T-helper 2 cell treated with Interferon-gamma antibody and Interleukin-4, amounts not matched to agents 5 μg/mL and 100 μg/mL, for 36 hours (primary cell): ENCODE measurements at regions not wholly inside any gene's neighbourhood (a gene's known extent, or its start where the extent isn't known, plus 50 kb on each side); places are given as distances from the start of the nearest gene placed in this dataset.

Source experiments
- DNase-seq: peaks from one replicate; pipeline ENCODE4 v3.0.0; 2021; ENCODE audit warnings: low spot score
- H3K27ac Mint-ChIP-seq: one replicate; pipeline ENCODE4 v1.8.0; 2021; ENCODE audit warnings: mild to moderate bottlenecking, mixed read lengths
- H3K27me3 Mint-ChIP-seq: one replicate; pipeline ENCODE4 v1.8.0; 2021; ENCODE audit warnings: low read depth, mixed read lengths
- H3K36me3 Mint-ChIP-seq: one replicate; pipeline ENCODE4 v1.8.0; 2021; ENCODE audit warnings: low read depth, mixed read lengths
- H3K4me1 Mint-ChIP-seq: one replicate; pipeline ENCODE4 v1.8.0; 2021; ENCODE audit warnings: low read depth, mixed read lengths
- H3K4me3 Mint-ChIP-seq: one replicate; pipeline ENCODE4 v1.8.0; 2022; ENCODE audit warnings: mild to moderate bottlenecking, moderate library complexity, mixed read lengths
- H3K9me3 Mint-ChIP-seq: one replicate; pipeline ENCODE4 v1.8.0; 2021; ENCODE audit warnings: mixed read lengths

- Mint-ChIP-seq H3K27ac (no peak overlapping the region), H3K27me3 (peaks cover 41% of the 10 kb centered on the region), H3K36me3 (no peaks in the 10 kb centered on the region), H3K4me1 (peaks cover 5% of the 10 kb centered on the region), H3K4me3 (no peak overlapping the region), H3K9me3 (no peaks in the 10 kb centered on the region)
- DNase-seq = no peak
Observed at GRCh38 chr15:99921101-99921500, 187.9 kb upstream of the LYSMD4 start.

- H3K27me3 Mint-ChIP-seq = peaks cover 24% of the 10 kb centered on the region
- no peaks in the 10 kb centered on the region for H3K4me1 Mint-ChIP-seq
- H3K9me3 Mint-ChIP-seq = no peaks in the 10 kb centered on the region
Observed at GRCh38 chr15:99918072-99918471, 184.8 kb upstream of the LYSMD4 start.

GRCh38 chr15:99917252-99917651 is 184.0 kb upstream of the LYSMD4 start:
- H3K4me1 Mint-ChIP-seq = no peaks in the 10 kb centered on the region
- DNase-seq = no peak

More at GRCh38 chr15:99918072-99918471, 184.8 kb upstream of the LYSMD4 start:
- Mint-ChIP-seq H3K27ac (no peak overlapping the region), H3K4me3 (no peak overlapping the region), H3K36me3 (no peaks in the 10 kb centered on the region)
- no peak for DNase-seq

GRCh38 chr15:99916668-99917223 is 183.5 kb upstream of the LYSMD4 start:
- Mint-ChIP-seq H3K36me3 (no peaks in the 10 kb centered on the region), H3K27ac (no peak overlapping the region), H3K4me1 (no peaks in the 10 kb centered on the region), H3K9me3 (no peaks in the 10 kb centered on the region), H3K4me3 (no peak overlapping the region), H3K27me3 (peaks cover 15% of the 10 kb centered on the region)
- DNase-seq = no peak

More at GRCh38 chr15:99917252-99917651, 184.0 kb upstream of the LYSMD4 start:
- H3K9me3 Mint-ChIP-seq = no peaks in the 10 kb centered on the region
- peaks cover 20% of the 10 kb centered on the region for H3K27me3 Mint-ChIP-seq
- no peak overlapping the region for H3K27ac Mint-ChIP-seq
- no peaks in the 10 kb centered on the region for H3K36me3 Mint-ChIP-seq
- H3K4me3 Mint-ChIP-seq = no peak overlapping the region

DNA sequence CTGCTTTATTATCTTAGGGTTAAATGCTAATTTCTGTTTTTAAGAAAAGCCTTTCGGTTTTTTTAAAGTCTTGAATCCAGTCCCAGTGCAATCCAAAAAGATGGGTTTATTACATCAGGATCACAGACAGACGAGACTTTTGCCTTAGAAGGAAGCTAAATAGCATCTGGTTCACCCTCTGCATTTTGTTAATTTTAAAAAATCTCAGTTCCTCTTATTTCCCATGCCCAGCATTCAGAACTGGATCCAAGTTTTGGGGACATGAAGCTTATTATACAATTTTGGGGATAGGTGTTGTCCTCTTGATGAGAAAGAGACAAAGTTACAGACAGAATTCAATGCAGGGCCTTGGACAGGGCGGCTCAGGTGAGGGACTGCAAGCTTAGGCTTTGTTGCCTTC is 181.5 kb upstream of the LYSMD4 start:
- Mint-ChIP-seq H3K9me3 (no peaks in the 10 kb centered on the region), H3K4me1 (no peaks in the 10 kb centered on the region), H3K4me3 (no peak overlapping the region), H3K27me3 (peaks cover 3% of the 10 kb centered on the region), H3K27ac (no peak overlapping the region), H3K36me3 (no peaks in the 10 kb centered on the region)
- DNase-seq = no peak

- Mint-ChIP-seq H3K27ac (no peak overlapping the region), H3K4me1 (no peaks in the 10 kb centered on the region), H3K27me3 (no peaks in the 10 kb centered on the region), H3K4me3 (no peak overlapping the region), H3K9me3 (no peaks in the 10 kb centered on the region), H3K36me3 (no peaks in the 10 kb centered on the region)
- DNase-seq = no peak
Observed at GRCh38 chr15:99911816-99912215, 178.6 kb upstream of the LYSMD4 start.

DNA sequence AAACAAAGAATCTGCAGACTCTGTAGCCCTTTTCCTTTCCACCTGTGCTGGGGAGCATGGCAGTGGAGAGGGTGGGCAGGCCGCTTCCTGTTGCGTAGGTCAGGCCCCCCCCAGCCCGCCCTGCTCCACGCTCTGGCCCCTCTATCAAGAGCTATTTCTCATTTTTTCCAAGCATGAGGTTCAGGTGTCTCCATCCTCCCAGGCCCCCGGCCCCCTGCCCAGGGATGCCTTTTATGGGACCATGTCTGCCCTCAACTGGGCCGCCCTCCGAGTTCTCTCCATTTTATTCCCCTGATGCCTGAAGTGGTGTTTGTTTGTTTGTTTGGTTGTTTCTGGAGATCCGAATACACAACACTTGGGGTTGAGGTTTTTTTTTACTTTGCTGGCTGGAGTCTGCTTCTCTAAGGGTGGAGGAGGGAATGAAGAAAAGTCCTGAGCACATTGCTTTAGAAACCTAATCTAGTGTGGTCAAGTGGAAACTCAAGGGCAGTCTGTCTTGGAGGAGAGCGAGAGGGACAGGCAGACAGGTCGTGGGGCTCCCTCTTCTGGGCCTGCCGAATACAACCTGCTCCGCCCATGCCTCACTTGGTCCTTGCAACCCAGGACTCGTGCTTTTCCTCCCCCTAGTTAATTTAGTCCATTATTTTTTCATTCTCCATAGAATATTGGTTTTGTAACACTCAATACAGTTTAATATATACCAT is 176.5 kb upstream of the LYSMD4 start:
- Mint-ChIP-seq H3K4me1 (no peaks in the 10 kb centered on the region), H3K4me3 (no peak overlapping the region), H3K9me3 (no peaks in the 10 kb centered on the region), H3K27me3 (no peaks in the 10 kb centered on the region), H3K36me3 (no peaks in the 10 kb centered on the region), H3K27ac (no peak overlapping the region)
- DNase-seq = no peak

DNA sequence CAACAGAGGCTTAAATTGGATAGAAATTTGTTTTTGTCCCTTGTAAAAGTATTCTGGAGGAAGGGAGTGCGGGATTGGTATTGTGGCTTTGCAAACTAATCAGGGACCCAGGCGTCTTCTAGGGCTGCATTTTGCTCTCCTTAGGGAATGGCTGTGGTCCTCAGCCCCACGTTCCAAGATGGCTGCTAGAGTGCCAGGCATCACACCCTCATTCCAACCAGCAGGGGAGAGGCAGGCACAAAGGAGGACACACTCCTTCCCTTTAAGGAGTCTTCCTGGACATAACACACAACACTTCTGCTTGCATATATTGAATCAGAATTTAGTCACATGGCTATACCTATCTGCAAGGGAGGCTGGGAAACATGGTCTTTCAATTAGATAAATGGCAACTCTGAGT is 174.5 kb upstream of the LYSMD4 start:
- Mint-ChIP-seq H3K27me3 (no peaks in the 10 kb centered on the region), H3K36me3 (no peaks in the 10 kb centered on the region), H3K4me1 (no peaks in the 10 kb centered on the region), H3K9me3 (no peaks in the 10 kb centered on the region), H3K4me3 (no peak overlapping the region), H3K27ac (no peak overlapping the region)
- no peak for DNase-seq

GRCh38 chr15:99906793-99907192 is 173.6 kb upstream of the LYSMD4 start:
- DNase-seq = no peak
- Mint-ChIP-seq H3K27me3 (no peaks in the 10 kb centered on the region), H3K4me3 (no peak overlapping the region), H3K36me3 (no peaks in the 10 kb centered on the region), H3K9me3 (no peaks in the 10 kb centered on the region), H3K27ac (no peak overlapping the region), H3K4me1 (peaks cover 5% of the 10 kb centered on the region)

- H3K27me3 Mint-ChIP-seq = no peaks in the 10 kb centered on the region
- no peak overlapping the region for H3K27ac Mint-ChIP-seq
- H3K4me3 Mint-ChIP-seq = no peak overlapping the region
- DNase-seq = no peak
- H3K36me3 Mint-ChIP-seq = no peaks in the 10 kb centered on the region
- H3K9me3 Mint-ChIP-seq = no peaks in the 10 kb centered on the region
- peaks cover 5% of the 10 kb centered on the region for H3K4me1 Mint-ChIP-seq
Observed at GRCh38 chr15:99906311-99906710, 173.1 kb upstream of the LYSMD4 start.

DNA sequence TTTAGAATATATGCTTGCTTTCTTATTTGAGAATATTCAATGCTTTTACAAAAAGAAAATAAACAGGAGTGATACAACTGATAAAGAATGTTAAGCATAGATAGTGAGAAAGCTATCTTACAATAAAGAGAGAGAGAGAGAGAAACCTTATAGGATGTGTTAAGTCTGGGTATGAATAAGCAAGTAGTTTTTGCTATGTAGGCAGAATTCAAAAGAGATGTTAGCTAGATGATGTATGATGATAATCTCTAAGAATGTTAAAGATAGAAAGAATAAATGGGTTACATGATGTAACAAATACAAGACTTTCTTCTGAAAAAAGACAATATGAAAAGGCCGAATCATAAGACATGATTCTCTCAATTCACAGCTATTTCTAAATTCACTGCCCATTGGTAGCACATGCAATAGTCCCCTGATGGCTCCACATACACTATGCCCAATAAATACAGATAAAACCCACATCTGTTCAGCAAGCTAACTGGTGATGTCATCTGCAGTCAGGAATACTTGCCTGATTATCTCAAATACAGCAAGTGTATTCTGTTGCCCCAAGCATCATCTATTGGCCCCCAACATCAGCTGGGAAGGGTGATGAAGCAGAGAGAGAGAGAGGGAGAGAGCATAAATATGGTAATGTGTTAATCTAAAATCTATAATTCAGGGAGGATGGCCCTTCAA is 169.2 kb upstream of the LYSMD4 start:
- peaks cover 4% of the 10 kb centered on the region for H3K36me3 Mint-ChIP-seq
- H3K4me3 Mint-ChIP-seq = no peak overlapping the region
- H3K27ac Mint-ChIP-seq = no peak overlapping the region
- peaks cover 2% of the 10 kb centered on the region for H3K27me3 Mint-ChIP-seq
- H3K4me1 Mint-ChIP-seq = peaks cover 5% of the 10 kb centered on the region
- H3K9me3 Mint-ChIP-seq = no peaks in the 10 kb centered on the region
- no peak for DNase-seq

- no peaks in the 10 kb centered on the region for H3K4me1 Mint-ChIP-seq
- no peak for DNase-seq
- H3K4me3 Mint-ChIP-seq = no peak overlapping the region
- no peaks in the 10 kb centered on the region for H3K9me3 Mint-ChIP-seq
- H3K36me3 Mint-ChIP-seq = peaks cover 4% of the 10 kb centered on the region
- H3K27me3 Mint-ChIP-seq = peaks cover 2% of the 10 kb centered on the region
- no peak overlapping the region for H3K27ac Mint-ChIP-seq
Observed at GRCh38 chr15:99895956-99896311, 162.7 kb upstream of the LYSMD4 start.

GRCh38 chr15:99895189-99895955 is 162.1 kb upstream of the LYSMD4 start:
- no peaks in the 10 kb centered on the region for H3K4me1 Mint-ChIP-seq

DNA sequence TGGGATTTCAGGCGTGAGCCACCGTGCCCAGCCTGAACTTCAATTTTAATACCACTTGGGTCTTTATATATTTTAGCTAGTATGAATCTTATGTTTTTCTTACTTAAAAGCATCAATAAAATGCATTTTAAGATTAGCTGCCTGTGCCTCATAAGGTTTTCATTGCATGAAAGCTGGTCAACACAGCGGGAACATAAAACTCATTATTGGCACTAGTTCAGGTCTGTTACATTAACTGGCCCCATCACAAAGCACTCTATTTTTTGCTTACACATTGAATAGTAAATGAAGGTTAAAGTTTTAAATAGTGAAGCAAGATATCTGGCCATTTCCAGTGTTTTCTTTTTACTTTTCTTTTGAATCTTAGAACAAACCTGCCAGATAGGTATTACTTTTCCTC is 145.6 kb upstream of the LYSMD4 start:
- Mint-ChIP-seq H3K27ac (no peak overlapping the region), H3K4me1 (no peaks in the 10 kb centered on the region), H3K9me3 (peaks cover 8% of the 10 kb centered on the region), H3K36me3 (peaks cover 2% of the 10 kb centered on the region), H3K4me3 (no peak overlapping the region), H3K27me3 (no peaks in the 10 kb centered on the region)
- DNase-seq = no peak

More at GRCh38 chr15:99895189-99895955, 162.1 kb upstream of the LYSMD4 start:
- no peak for DNase-seq
- Mint-ChIP-seq H3K27ac (no peak overlapping the region), H3K27me3 (peaks cover 2% of the 10 kb centered on the region), H3K36me3 (peaks cover 4% of the 10 kb centered on the region), H3K4me3 (no peak overlapping the region), H3K9me3 (no peaks in the 10 kb centered on the region)
